Adrenal gland (tissue), 9 donors: ENCODE measurements at regions not wholly inside any gene's neighbourhood (a gene's known extent, or its start where the extent isn't known, plus 50 kb on each side); places are given as distances from the start of the nearest gene placed in this dataset.

Experiments used
- DNase-seq, 7 donors: peaks; one replicate each; pipeline ENCODE4 v3.0.0-alpha.2; 2019 to 2020
- H3K27ac ChIP-seq, 5 donors: fragments of 200-600 bp; sonication (generic) in 4 of 5; 1 replicate in 3 of 5; 2 replicates in 2 of 5; pipeline versions ENCODE4 v1.5.1 to v1.8.0; 2016 to 2020; ENCODE audit warnings: mild to moderate bottlenecking in 1 of 5
- H3K27me3 ChIP-seq: fragments of 200-600 bp; 2 replicates; pipeline ENCODE4 v1.8.0; 2021
- H3K36me3 ChIP-seq, 2 donors: fragments of 200-600 bp; replicated peaks in 1 of 2; 1 replicate in 1 of 2; 2 replicates in 1 of 2; pipeline versions ENCODE4 v1.5.1 to v1.8.0; 2018 to 2022
- H3K4me1 ChIP-seq, 2 donors: fragments of 200-600 bp; replicated peaks in 1 of 2; 1 replicate in 1 of 2; 2 replicates in 1 of 2; pipeline versions ENCODE4 v1.5.1 to v1.8.0; 2018 to 2021
- H3K4me3 ChIP-seq, 4 donors: fragments of 200-600 bp; sonication (generic) in 3 of 4; one replicate each; pipeline ENCODE4 v1.5.1; 2016 to 2018
- H3K9me3 ChIP-seq, 3 donors: fragments of 200-600 bp; sonication (generic) in 1 of 3; replicated peaks in 1 of 3; 1 replicate in 2 of 3; 2 replicates in 1 of 3; pipeline versions ENCODE4 v1.5.1 to v1.8.0; 2016 to 2021
- CTCF ChIP-seq, 6 experiments: fragments of 450-650 bp in 4 of 6; fragments of 200-600 bp in 2 of 6; sonication (generic) in 1 of 6; IDR thresholded peaks; 1 replicate in 5 of 6; 2 replicates in 1 of 6; pipeline versions ENCODE4 v1.5.1 to v1.8.0; 2016 to 2021; ENCODE audit warnings: antibody characterized with exemption in 6 of 6, mild to moderate bottlenecking in 2 of 6, moderate library complexity in 1 of 6
- POLR2A ChIP-seq, 2 donors: fragments of 450-650 bp; IDR thresholded peaks; one replicate each; pipeline ENCODE4 v1.6.1; 2017; ENCODE audit warnings: antibody characterized with exemption in 2 of 2, mild to moderate bottlenecking in 2 of 2, moderate library complexity in 1 of 2
- WGBS, 4 donors: extraction: QIAGEN DNeasy Blood & Tissue Kit in 2 of 4; methylation state at CpG; one replicate each; pipeline versions ENCODE4 v1.1.5 to v1.1.7; 2013 to 2017; 5-methylcytosine and 5-hydroxymethylcytosine counted together
- intact Hi-C, 2 donors: fragments of 100-400 bp; cut with DNase I; formaldehyde crosslinking; loops; one replicate each; pipeline versions ENCODE4 v1.14.1 to v1.15.0; 2022 to 2023
- donor health status: healthy with polysubstance abuse.
- donor health status: Bipolar disorder and iron deficiency.
- donor health status: DM: yes; HTN: yes; CAD: no.
- donor health status: DM: no; HTN: no; CAD: no.
- donor health status: DM: no; HTN: no; CAD: no.

- peak overlapping the region in 2 of 5 donors; percentile 10 to 65 for H3K27ac ChIP-seq
- TF ChIP-seq POLR2A (IDR thresholded peaks at IDR 0.05) = no peak
- WGBS, 4 donors = 63 to 73% (median 71%) methylated on average over 8 to 12 of the region's 12 CpGs
- intact Hi-C loops = no loop called here
- no peaks in the 10 kb centered on the region for H3K9me3 ChIP-seq
- H3K36me3 ChIP-seq = no peaks in the 10 kb centered on the region
- H3K27me3 ChIP-seq = no peaks in the 10 kb centered on the region
- peak in 1 of 7 donors; percentile 53 for DNase-seq
- peak overlapping the region in 1 of 4 donors; percentile 25 for H3K4me3 ChIP-seq
- peaks cover 0 to 12% of the 10 kb centered on the region in 2 donors for H3K4me1 ChIP-seq
Observed at GRCh38 chr10:124220971-124221355, 127.6 kb upstream of the CHST15 start.

DNA sequence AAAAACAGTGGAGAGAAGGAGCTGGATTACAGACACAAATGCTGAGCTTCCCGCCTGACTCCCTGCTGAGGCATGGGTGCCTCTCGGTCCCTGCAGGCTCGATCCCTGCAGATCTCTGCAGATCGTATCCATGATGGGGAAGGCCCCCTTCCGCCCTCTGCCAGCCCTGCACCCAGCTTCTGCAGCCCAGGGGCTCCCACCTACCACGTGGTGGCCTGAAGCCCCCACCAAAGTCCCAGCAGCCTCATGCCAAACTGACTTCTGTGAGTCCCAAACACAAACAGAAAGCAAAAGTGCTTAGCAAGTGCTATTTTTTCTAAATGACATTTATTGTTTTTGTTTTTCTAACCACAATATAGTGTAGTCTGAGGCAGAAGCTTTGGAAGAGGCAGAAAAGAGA, 127.1 kb upstream of the CHST15 start:
- Histone ChIP-seq H3K36me3 (no peaks in the 10 kb centered on the region), H3K4me3 (peak overlapping the region in 1 of 4 donors; percentile 25), H3K27me3 (no peaks in the 10 kb centered on the region), H3K27ac (peak overlapping the region in 2 of 5 donors; percentile 10 to 65), H3K4me1 (peaks cover 0 to 12% of the 10 kb centered on the region in 2 donors), H3K9me3 (no peaks in the 10 kb centered on the region)
- 39 to 57% (median 42%) methylated on average over 6 of the region's 6 CpGs for WGBS, 4 donors
- TF ChIP-seq POLR2A (IDR thresholded peaks at IDR 0.05) (no peak), CTCF (IDR thresholded peaks at IDR 0.05) (no peak)
- DNase-seq = peak in 1 of 7 donors; percentile 45
- intact Hi-C loops = no loop called here

GRCh38 chr10:124219655-124220054, 126.3 kb upstream of the CHST15 start:
- whole genome bisulfite sequencing, 4 donors = 66 to 69% (median 69%) methylated on average over 6 to 7 of the region's 7 CpGs
- no peaks in the 10 kb centered on the region for H3K36me3 ChIP-seq
- H3K4me1 ChIP-seq = peaks cover 0 to 12% of the 10 kb centered on the region in 2 donors
- no peak overlapping the region for H3K27ac ChIP-seq
- no peak overlapping the region for H3K4me3 ChIP-seq
- peak in 1 of 7 donors; percentile 44 for DNase-seq
- H3K27me3 ChIP-seq = no peaks in the 10 kb centered on the region
- no peaks in the 10 kb centered on the region for H3K9me3 ChIP-seq
- no peak for TF ChIP-seq CTCF (IDR thresholded peaks at IDR 0.05)
- TF ChIP-seq POLR2A (IDR thresholded peaks at IDR 0.05) = no peak
- intact Hi-C loops = no loop called here

- no peak for TF ChIP-seq POLR2A (IDR thresholded peaks at IDR 0.05)
- DNase-seq = peak in 1 of 7 donors; percentile 18
- WGBS, 4 donors = 70 to 89% (median 85%) methylated on average over 8 to 12 of the region's 12 CpGs
- no peaks in the 10 kb centered on the region for H3K36me3 ChIP-seq
- H3K9me3 ChIP-seq = no peaks in the 10 kb centered on the region
- no peaks in the 10 kb centered on the region for H3K27me3 ChIP-seq
- H3K4me1 ChIP-seq = peaks cover 0 to 12% of the 10 kb centered on the region in 2 donors
- no peak overlapping the region for H3K4me3 ChIP-seq
- no peak overlapping the region for H3K27ac ChIP-seq
- intact Hi-C loops = no loop called here
Observed at GRCh38 chr10:124219062-124219461, 125.7 kb upstream of the CHST15 start.

DNA sequence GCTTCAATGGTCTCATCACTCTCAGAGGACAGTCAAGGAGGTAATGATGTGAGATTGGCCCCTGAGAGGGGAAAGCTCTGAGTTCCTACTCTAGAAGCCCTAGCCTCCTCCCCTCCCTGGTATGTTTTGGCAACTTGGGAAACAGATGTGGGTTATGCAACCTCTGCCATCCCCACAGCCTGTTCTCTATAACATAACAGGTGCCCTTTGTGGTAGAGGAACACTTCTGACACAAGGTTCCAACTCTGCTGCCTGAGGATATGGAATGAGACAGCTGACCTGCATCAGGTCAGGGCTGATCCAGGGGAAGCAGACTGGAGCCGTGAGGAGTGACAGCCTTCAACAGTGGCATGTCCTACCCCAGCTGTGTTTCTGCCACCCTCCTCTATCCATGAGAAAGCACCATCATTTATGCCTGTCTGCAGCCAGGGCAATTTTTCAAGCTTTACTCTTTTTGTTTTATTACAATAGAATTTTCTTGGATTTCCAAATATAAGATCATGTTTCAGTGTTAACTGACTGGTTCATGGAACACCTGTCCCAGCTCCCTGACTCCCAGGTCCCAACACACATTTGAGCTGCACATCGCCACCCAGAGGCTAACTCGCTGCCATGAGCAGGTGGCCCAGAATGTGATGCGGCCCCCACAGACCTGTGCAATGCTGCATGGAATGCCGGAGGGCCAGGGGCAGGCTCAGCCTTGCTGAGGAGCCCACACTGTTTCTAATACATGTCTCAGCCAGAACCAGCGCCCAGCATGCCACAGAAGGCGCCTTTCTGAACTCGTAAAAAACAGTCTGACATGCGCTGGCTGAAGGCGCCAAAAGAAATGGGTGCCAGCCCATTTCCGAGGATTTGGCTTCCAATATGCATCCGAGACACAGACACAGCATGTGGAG, 124.8 kb upstream of the CHST15 start:
- WGBS, 4 donors = 80 to 86% (median 83%) methylated on average over 8 to 12 of the region's 12 CpGs
- intact Hi-C loops = no loop called here

More for the DNA sequence above, 124.8 kb upstream of the CHST15 start:
- no peak overlapping the region for H3K27ac ChIP-seq
- H3K4me1 ChIP-seq = peaks cover 0 to 12% of the 10 kb centered on the region in 2 donors
- no peaks in the 10 kb centered on the region for H3K36me3 ChIP-seq
- no peaks in the 10 kb centered on the region for H3K27me3 ChIP-seq
- DNase-seq = peak in 1 of 7 donors; percentile 17
- TF ChIP-seq CTCF (IDR thresholded peaks at IDR 0.05) = no peak
- TF ChIP-seq POLR2A (IDR thresholded peaks at IDR 0.05) = no peak
- H3K4me3 ChIP-seq = no peak overlapping the region
- no peaks in the 10 kb centered on the region for H3K9me3 ChIP-seq
